Lower leg skin (tissue), 3 donors: ENCODE measurements at regions not wholly inside any gene's neighbourhood (a gene's known extent, or its start where the extent isn't known, plus 50 kb on each side); places are given as distances from the start of the nearest gene placed in this dataset.

Experiments
- POLR2A ChIP-seq, 2 donors: fragments of 450-650 bp; IDR thresholded peaks; one replicate each; pipeline ENCODE4 v1.6.1; 2016 to 2017; ENCODE audit warnings: antibody characterized with exemption in 2 of 2, mild to moderate bottlenecking in 1 of 2, moderate library complexity in 1 of 2
- TF ChIP-seq, protein P1 (sequence below), 3 donors: fragments of 450-650 bp; IDR thresholded peaks; one replicate each; pipeline ENCODE4 v1.5.1; 2016; ENCODE audit warnings: antibody characterized with exemption in 3 of 3, mild to moderate bottlenecking in 3 of 3, moderate library complexity in 2 of 3

GRCh38 chrX:43581888-43582539, 74.1 kb upstream of the MAOA start:
- TF ChIP-seq POLR2A (IDR thresholded peaks at IDR 0.05), result no peak
- TF ChIP-seq, protein P1, sequence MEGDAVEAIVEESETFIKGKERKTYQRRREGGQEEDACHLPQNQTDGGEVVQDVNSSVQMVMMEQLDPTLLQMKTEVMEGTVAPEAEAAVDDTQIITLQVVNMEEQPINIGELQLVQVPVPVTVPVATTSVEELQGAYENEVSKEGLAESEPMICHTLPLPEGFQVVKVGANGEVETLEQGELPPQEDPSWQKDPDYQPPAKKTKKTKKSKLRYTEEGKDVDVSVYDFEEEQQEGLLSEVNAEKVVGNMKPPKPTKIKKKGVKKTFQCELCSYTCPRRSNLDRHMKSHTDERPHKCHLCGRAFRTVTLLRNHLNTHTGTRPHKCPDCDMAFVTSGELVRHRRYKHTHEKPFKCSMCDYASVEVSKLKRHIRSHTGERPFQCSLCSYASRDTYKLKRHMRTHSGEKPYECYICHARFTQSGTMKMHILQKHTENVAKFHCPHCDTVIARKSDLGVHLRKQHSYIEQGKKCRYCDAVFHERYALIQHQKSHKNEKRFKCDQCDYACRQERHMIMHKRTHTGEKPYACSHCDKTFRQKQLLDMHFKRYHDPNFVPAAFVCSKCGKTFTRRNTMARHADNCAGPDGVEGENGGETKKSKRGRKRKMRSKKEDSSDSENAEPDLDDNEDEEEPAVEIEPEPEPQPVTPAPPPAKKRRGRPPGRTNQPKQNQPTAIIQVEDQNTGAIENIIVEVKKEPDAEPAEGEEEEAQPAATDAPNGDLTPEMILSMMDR (IDR thresholded peaks at IDR 0.05), result no peak
